Upper lobe of right lung (tissue), 1 donor: ENCODE measurements at regions not wholly inside any gene's neighbourhood (a gene's known extent, or its start where the extent isn't known, plus 50 kb on each side); places are given as distances from the start of the nearest gene placed in this dataset.
A peak's percentile ranks its signal among the peaks of the same experiment; 100 is the strongest.

Experiments used
- ATAC-seq: fragments of 200-7000 bp; cut with Tn5 transposase; one replicate; pipeline ENCODE4 v1.9.1; 2020; ENCODE audit warnings: mild to moderate bottlenecking, moderate library complexity
- DNase-seq: peaks from one replicate; pipeline ENCODE4 v3.0.0-alpha.2; 2020
- H3K27ac ChIP-seq: fragments of 200-600 bp; one replicate; pipeline ENCODE4 v1.8.0; 2022
- H3K27me3 ChIP-seq: fragments of 200-600 bp; one replicate; pipeline ENCODE4 v1.8.0; 2022; ENCODE audit warnings: mild to moderate bottlenecking
- H3K36me3 ChIP-seq: fragments of 200-600 bp; one replicate; pipeline ENCODE4 v1.8.0; 2022
- H3K4me1 ChIP-seq: fragments of 200-600 bp; one replicate; pipeline ENCODE4 v1.8.0; 2022
- H3K4me3 ChIP-seq: fragments of 200-600 bp; one replicate; pipeline ENCODE4 v1.8.0; 2022; ENCODE audit warnings: mild to moderate bottlenecking
- H3K9me3 ChIP-seq: fragments of 200-600 bp; one replicate; pipeline ENCODE4 v1.8.0; 2022
- CTCF ChIP-seq: fragments of 200-600 bp; IDR thresholded peaks from one replicate; pipeline ENCODE4 v1.8.0; 2022; ENCODE audit warnings: antibody characterized with exemption
- intact Hi-C: fragments of 100-400 bp; cut with DNase I; formaldehyde crosslinking; loops from one replicate; pipeline ENCODE4 v1.11.0; 2022
- donor health status: DM: no; HTN: yes; CAD: no; lungs with severe emphysema.

DNA sequence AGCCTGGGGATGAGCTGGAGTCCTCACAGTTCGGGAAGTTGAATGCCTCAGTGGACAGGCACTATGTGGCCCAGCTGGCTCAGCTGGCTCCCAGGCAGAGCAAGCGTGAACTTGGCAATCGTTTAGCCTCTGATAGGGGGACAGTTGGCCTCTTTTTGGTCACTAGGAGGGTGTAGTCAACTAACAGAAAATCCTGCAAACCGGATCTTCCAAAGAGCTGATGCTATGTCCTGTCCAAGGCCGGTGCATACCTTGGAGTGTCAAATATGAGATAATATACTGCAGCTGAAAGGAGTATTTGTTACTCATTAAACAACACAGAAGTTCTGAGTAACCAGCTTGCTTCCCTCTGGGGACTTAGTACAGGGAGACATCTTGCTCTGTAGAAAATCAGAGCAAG is 126.2 kb upstream of the EXOC2 start:
- no peaks in the 10 kb centered on the region for H3K4me1 ChIP-seq
- H3K9me3 ChIP-seq: no peaks in the 10 kb centered on the region
- intact Hi-C loops: no loop called here
- H3K36me3 ChIP-seq: no peaks in the 10 kb centered on the region
- no peak overlapping the region for H3K27ac ChIP-seq
- no peaks in the 10 kb centered on the region for H3K27me3 ChIP-seq
- no peak for TF ChIP-seq CTCF
- no peak overlapping the region for H3K4me3 ChIP-seq
- DNase-seq (no peak), ATAC-seq (no peak)

DNA sequence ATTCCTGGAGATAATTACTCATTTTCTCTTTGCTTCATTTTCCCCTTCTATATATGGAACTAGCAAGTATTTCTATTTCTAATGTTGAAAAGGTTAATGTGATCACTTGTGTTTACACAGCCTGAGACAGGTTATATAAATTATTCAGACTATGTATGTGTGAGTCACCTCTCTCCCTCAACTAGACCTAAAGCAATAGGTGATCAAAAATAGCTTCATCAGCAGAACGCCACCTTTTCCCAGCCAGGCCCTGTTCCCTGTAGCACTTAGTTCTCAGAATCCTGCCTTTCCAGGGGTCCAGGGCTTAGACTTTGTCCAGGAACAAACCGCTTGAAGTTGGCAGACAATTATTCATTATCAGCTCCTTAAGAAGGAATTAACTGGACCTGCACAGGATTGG is 125.3 kb upstream of the EXOC2 start:
- no peaks in the 10 kb centered on the region for H3K36me3 ChIP-seq
- no peak overlapping the region for H3K4me3 ChIP-seq
- H3K9me3 ChIP-seq: no peaks in the 10 kb centered on the region
- intact Hi-C loops: no loop called here
- no peak for TF ChIP-seq CTCF
- H3K27ac ChIP-seq: no peak overlapping the region
- no peaks in the 10 kb centered on the region for H3K27me3 ChIP-seq
- no peaks in the 10 kb centered on the region for H3K4me1 ChIP-seq
- DNase-seq (no peak), ATAC-seq (no peak)

- H3K4me1 ChIP-seq: no peaks in the 10 kb centered on the region
- H3K4me3 ChIP-seq: no peak overlapping the region
- TF ChIP-seq CTCF: no peak
- H3K36me3 ChIP-seq: no peaks in the 10 kb centered on the region
- ATAC-seq (peak; percentile 93), DNase-seq (no peak)
- H3K27me3 ChIP-seq: no peaks in the 10 kb centered on the region
- intact Hi-C loops: no loop called here
- H3K9me3 ChIP-seq: no peaks in the 10 kb centered on the region
- H3K27ac ChIP-seq: no peak overlapping the region
These were observed 123.7 kb upstream of the EXOC2 start for GRCh38 chr6:816510-817084.

GRCh38 chr6:815348-815738 is 122.4 kb upstream of the EXOC2 start:
- TF ChIP-seq CTCF: peak; percentile 18
- Histone ChIP-seq H3K4me3 (no peak overlapping the region), H3K27ac (no peak overlapping the region), H3K9me3 (no peaks in the 10 kb centered on the region), H3K4me1 (no peaks in the 10 kb centered on the region), H3K36me3 (no peaks in the 10 kb centered on the region), H3K27me3 (no peaks in the 10 kb centered on the region)
- no peak for DNase-seq
- ATAC-seq: no peak
- intact Hi-C loops: no loop called here

- Histone ChIP-seq H3K9me3 (no peaks in the 10 kb centered on the region), H3K27ac (no peak overlapping the region), H3K27me3 (no peaks in the 10 kb centered on the region), H3K4me1 (no peaks in the 10 kb centered on the region), H3K36me3 (no peaks in the 10 kb centered on the region), H3K4me3 (no peak overlapping the region)
- intact Hi-C loops: no loop called here
- ATAC-seq (no peak), DNase-seq (no peak)
- no peak for TF ChIP-seq CTCF
These were observed 121.7 kb upstream of the EXOC2 start for GRCh38 chr6:814378-815347.
